Heart left ventricle (tissue), 13 donors: ENCODE measurements at regions not wholly inside any gene's neighbourhood (a gene's known extent, or its start where the extent isn't known, plus 50 kb on each side); places are given as distances from the start of the nearest gene placed in this dataset.

Experiments
- POLR2A ChIP-seq, 2 donors: fragments of 450-650 bp; IDR thresholded peaks; one replicate each; pipeline ENCODE4 v1.6.1; 2017; ENCODE audit warnings: antibody characterized with exemption in 2 of 2, mild to moderate bottlenecking in 2 of 2, moderate library complexity in 2 of 2
- TF ChIP-seq, protein P1 (sequence below), 12 donors: fragments of 200-600 bp; sonication (generic) in 4 of 12; IDR thresholded peaks; one replicate each; pipeline versions ENCODE4 v1.5.0 to v1.8.0; 2018 to 2022; ENCODE audit warnings: antibody characterized with exemption in 12 of 12, mild to moderate bottlenecking in 5 of 12
- donor health status: ischemic (EF 13 %, LVEDD 7.1; RV severe dilation, severe dysfunction).
- donor health status: DM: no; HTN: yes; CAD: no.
- donor health status: DM: no; HTN: no; CAD: no.
- donor health status: ischemic (EF 25% LVEDD 6.9; RV normal size, moderate dysfunction).
- donor health status: ischemic (EF 25% LVEDD 5.7; RV mildly dilated, moderate dysfunction).
- donor health status: ischemic (EF 35%, LVEDD 5.7; RV mildly dilated, moderate dysfunction).
- donor health status: nonischemic (EF 11% LVEDD 7.7; RV severe dilation, severe dysfunction).
- donor health status: DM: yes; HTN: yes; CAD: no.
- donor health status: PGD.
- donor health status: ischemic (EF 29% LVEDD 5.4; RV normal size, mild dysfunction).
- donor health status: nonischemic (EF 23%, LVEDD 6.1; RV moderate dilation, normal function).

DNA sequence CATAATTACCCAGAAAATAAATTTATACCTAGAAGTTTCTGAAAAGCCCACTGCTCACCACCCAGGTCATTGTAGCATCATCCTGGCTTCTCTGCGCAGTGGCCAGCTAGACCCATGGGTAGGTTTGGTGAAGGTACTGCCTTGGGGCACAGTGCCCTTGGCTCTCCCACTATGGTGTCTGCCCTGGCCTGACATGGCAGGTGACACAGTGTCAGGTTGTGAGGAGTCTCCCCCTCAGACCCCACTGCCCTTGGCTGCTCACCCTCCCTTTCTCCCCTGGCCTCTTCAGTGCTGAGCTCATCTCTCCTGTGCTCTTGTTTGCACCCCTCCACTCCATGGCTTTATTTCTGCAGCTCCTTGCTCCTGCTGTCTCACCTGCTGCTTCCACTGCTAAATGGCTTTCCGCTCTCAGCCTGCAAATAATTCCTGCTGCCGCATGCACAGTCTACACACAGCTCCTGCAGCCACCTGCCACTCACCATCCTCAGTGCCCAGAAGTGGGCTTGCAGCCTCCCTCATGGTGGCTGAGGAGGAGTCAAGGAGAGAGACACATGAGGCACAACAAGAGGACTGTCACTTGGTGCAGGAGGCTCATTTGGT, 313.4 kb upstream of the MOCS1 start:
- TF ChIP-seq POLR2A (IDR thresholded peaks at IDR 0.05) = no peak
- TF ChIP-seq, protein P1, sequence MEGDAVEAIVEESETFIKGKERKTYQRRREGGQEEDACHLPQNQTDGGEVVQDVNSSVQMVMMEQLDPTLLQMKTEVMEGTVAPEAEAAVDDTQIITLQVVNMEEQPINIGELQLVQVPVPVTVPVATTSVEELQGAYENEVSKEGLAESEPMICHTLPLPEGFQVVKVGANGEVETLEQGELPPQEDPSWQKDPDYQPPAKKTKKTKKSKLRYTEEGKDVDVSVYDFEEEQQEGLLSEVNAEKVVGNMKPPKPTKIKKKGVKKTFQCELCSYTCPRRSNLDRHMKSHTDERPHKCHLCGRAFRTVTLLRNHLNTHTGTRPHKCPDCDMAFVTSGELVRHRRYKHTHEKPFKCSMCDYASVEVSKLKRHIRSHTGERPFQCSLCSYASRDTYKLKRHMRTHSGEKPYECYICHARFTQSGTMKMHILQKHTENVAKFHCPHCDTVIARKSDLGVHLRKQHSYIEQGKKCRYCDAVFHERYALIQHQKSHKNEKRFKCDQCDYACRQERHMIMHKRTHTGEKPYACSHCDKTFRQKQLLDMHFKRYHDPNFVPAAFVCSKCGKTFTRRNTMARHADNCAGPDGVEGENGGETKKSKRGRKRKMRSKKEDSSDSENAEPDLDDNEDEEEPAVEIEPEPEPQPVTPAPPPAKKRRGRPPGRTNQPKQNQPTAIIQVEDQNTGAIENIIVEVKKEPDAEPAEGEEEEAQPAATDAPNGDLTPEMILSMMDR (IDR thresholded peaks at IDR 0.05) = no peak
